Endodermal cell (in vitro differentiated cells): ENCODE measurements at regions not wholly inside any gene's neighbourhood (a gene's known extent, or its start where the extent isn't known, plus 50 kb on each side); places are given as distances from the start of the nearest gene placed in this dataset.

ENCODE experiments used
- DNase-seq: peaks from one replicate; pipeline ENCODE4 v3.0.0-alpha.2; 2017
- H3K27ac ChIP-seq: 2 replicates; pipeline ENCODE4 v1.5.1; 2013; ENCODE audit warnings: mild to moderate bottlenecking, low read depth, low read length, moderate library complexity
- H3K27me3 ChIP-seq: 2 replicates; pipeline ENCODE4 v1.6.1; 2013; ENCODE audit warnings: mild to moderate bottlenecking, low read length, moderate library complexity; ENCODE audit not compliant: insufficient read depth, control insufficient read depth, poor library complexity, severe bottlenecking
- H3K36me3 ChIP-seq: 2 replicates; pipeline ENCODE4 v1.7.0; 2013; ENCODE audit warnings: mild to moderate bottlenecking, low read length, moderate library complexity; ENCODE audit not compliant: control insufficient read depth, insufficient read depth
- H3K4me1 ChIP-seq: one replicate; pipeline ENCODE4 v1.7.0; 2013; ENCODE audit warnings: low read length; ENCODE audit not compliant: control insufficient read depth, insufficient read depth
- H3K4me3 ChIP-seq: 2 replicates; pipeline ENCODE4 v1.5.1; 2013; ENCODE audit warnings: mild to moderate bottlenecking, low read length, moderate library complexity
- H3K9ac ChIP-seq: 2 replicates; pipeline ENCODE4 v1.6.1; 2013; ENCODE audit warnings: mild to moderate bottlenecking, low read length, moderate library complexity; ENCODE audit not compliant: poor library complexity, severe bottlenecking; ENCODE audit errors: extremely low read depth
- H3K9me3 ChIP-seq: 2 replicates; pipeline ENCODE4 v1.6.1; 2013; ENCODE audit warnings: mild to moderate bottlenecking, low read length, moderate library complexity; ENCODE audit not compliant: control insufficient read depth
- H3K27ac Mint-ChIP-seq: 2 replicates; pipeline ENCODE4 v1.8.0; 2020; ENCODE audit warnings: mixed read lengths
- H3K27me3 Mint-ChIP-seq: 2 replicates; pipeline ENCODE4 v1.8.0; 2021; ENCODE audit warnings: mild to moderate bottlenecking, mixed read lengths; ENCODE audit not compliant: insufficient read depth
- H3K36me3 Mint-ChIP-seq: 2 replicates; pipeline ENCODE4 v1.8.0; 2020; ENCODE audit warnings: low read depth, mixed read lengths
- H3K4me1 Mint-ChIP-seq: 2 replicates; pipeline ENCODE4 v1.8.0; 2020; ENCODE audit warnings: mixed read lengths
- H3K4me3 Mint-ChIP-seq: 2 replicates; pipeline ENCODE4 v1.8.0; 2020; ENCODE audit warnings: mild to moderate bottlenecking, moderate library complexity, mixed read lengths
- H3K9me3 Mint-ChIP-seq: 2 replicates; pipeline ENCODE4 v1.8.0; 2020; ENCODE audit warnings: mild to moderate bottlenecking, mixed read lengths
- WGBS, 2 experiments: methylation state at CpG; one replicate each; pipeline versions ENCODE4 v1.1.5 to v1.1.7; 2013; ENCODE audit warnings: missing lambda C conversion rate in 2 of 2, mixed read lengths in 1 of 2; ENCODE audit not compliant: insufficient coverage in 1 of 2, insufficient read length in 1 of 2; 5-methylcytosine and 5-hydroxymethylcytosine counted together
- TF ChIP-seq, protein P1 (sequence below): fragments of 200-600 bp; sonication (generic); conservative IDR thresholded peaks from 2 replicates; pipeline ENCODE4 v1.5.0; 2021; ENCODE audit warnings: antibody characterized with exemption, mild to moderate bottlenecking

DNA sequence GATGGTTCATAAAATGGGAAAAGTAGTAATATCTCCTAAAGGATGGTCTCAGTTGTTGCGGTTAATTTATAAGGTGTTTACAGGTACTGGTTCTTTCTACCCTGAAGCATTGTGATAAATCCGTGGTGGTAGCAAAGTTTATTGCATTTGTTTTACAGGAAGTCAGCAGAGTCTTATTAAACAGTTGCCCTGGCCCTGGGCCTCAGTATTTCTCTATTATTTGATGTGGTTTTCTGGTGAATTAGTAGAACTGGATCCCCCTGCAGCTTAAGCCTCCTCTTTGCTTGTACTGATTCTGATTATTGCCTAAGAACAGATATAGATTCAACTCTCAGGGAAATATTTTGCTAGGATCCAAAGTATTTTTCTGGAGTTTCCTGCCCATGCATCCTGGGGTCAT lies 76.4 kb upstream of the CD55 start:
- H3K27ac ChIP-seq: no peak overlapping the region
- no peaks in the 10 kb centered on the region for H3K36me3 ChIP-seq
- no peaks in the 10 kb centered on the region for H3K27me3 Mint-ChIP-seq
- no peak overlapping the region for H3K4me3 Mint-ChIP-seq
- no peak overlapping the region for H3K27ac Mint-ChIP-seq
- H3K9me3 Mint-ChIP-seq: no peaks in the 10 kb centered on the region
- no peaks in the 10 kb centered on the region for H3K27me3 ChIP-seq
- H3K9ac ChIP-seq: no peak overlapping the region
- DNase-seq: no peak
- no peak overlapping the region for H3K4me3 ChIP-seq
- H3K4me1 Mint-ChIP-seq: peaks cover 20% of the 10 kb centered on the region
- H3K4me1 ChIP-seq: peaks cover 8% of the 10 kb centered on the region
- 84 to 100% methylated on average over 1 to 2 of the region's 2 CpGs for WGBS, 2 experiments
- TF ChIP-seq, protein P1, sequence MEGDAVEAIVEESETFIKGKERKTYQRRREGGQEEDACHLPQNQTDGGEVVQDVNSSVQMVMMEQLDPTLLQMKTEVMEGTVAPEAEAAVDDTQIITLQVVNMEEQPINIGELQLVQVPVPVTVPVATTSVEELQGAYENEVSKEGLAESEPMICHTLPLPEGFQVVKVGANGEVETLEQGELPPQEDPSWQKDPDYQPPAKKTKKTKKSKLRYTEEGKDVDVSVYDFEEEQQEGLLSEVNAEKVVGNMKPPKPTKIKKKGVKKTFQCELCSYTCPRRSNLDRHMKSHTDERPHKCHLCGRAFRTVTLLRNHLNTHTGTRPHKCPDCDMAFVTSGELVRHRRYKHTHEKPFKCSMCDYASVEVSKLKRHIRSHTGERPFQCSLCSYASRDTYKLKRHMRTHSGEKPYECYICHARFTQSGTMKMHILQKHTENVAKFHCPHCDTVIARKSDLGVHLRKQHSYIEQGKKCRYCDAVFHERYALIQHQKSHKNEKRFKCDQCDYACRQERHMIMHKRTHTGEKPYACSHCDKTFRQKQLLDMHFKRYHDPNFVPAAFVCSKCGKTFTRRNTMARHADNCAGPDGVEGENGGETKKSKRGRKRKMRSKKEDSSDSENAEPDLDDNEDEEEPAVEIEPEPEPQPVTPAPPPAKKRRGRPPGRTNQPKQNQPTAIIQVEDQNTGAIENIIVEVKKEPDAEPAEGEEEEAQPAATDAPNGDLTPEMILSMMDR: no peak
- no peaks in the 10 kb centered on the region for H3K9me3 ChIP-seq
- no peaks in the 10 kb centered on the region for H3K36me3 Mint-ChIP-seq

DNA sequence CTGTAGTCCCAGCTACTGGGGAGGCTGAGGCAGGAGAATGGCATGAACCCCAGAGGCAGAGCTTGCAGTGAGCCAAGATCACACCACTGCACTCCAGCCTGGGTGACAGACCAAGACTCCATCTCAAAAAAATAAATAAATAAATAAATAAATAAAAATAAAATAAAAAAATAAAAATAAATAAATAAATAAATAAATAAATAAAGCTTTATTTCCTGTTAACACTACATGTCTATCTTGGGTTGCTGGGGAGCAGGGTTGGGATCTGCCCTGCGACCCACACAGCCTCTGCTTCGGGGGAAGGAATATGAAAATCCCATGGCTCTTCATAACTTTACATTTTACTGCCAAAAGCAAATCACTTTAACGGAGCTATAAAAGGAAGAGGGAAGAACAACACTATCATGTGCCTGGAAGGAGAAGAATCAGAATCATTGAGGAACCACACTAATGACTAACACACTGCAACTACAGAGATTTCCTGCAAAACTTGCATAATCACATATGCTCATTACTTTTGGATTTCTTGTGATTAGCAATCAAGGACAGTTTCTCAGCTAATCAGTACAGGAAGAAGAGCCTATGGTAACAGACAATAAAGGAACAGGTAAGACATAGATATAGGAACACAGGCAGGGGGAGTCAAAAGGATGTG lies 72.8 kb upstream of the CD55 start:
- DNase-seq: no peak
- Mint-ChIP-seq H3K4me3 (no peak overlapping the region), H3K9me3 (peaks cover 10% of the 10 kb centered on the region), H3K27ac (no peak overlapping the region), H3K36me3 (no peaks in the 10 kb centered on the region), H3K27me3 (no peaks in the 10 kb centered on the region), H3K4me1 (peaks cover 5% of the 10 kb centered on the region)
- H3K27me3 ChIP-seq: no peaks in the 10 kb centered on the region
- TF ChIP-seq, protein P1: no peak
- 79 to 80% methylated on average over 1 to 3 of the region's 3 CpGs for WGBS, 2 experiments
- no peaks in the 10 kb centered on the region for H3K4me1 ChIP-seq
- no peak overlapping the region for H3K9ac ChIP-seq
- peaks cover 6% of the 10 kb centered on the region for H3K9me3 ChIP-seq
- no peaks in the 10 kb centered on the region for H3K36me3 ChIP-seq
- no peak overlapping the region for H3K27ac ChIP-seq
- no peak overlapping the region for H3K4me3 ChIP-seq

DNA sequence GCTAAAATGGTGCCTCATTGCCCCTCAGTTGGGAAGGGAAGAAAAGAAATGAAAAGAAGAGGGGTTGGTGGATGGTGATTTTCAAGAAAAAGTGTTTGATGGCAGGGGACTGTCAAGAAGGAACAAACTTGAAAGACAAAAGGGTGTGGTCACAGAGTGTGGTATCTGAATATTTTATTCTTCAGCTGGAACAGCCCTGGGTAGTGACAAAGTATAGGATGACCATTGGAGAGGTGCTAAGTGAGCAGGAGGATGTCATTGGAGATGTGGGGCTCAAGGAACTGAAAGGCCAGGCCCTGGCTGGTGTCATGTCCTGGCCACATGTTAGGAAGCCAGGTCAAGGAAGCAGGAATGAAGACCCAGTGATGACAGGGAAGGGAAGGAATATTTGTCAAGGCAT lies 71.0 kb upstream of the CD55 start:
- Mint-ChIP-seq H3K4me1 (peaks cover 2% of the 10 kb centered on the region), H3K36me3 (peaks cover 2% of the 10 kb centered on the region), H3K27ac (no peak overlapping the region), H3K27me3 (no peaks in the 10 kb centered on the region), H3K9me3 (peaks cover 26% of the 10 kb centered on the region), H3K4me3 (no peak overlapping the region)
- TF ChIP-seq, protein P1: no peak
- Histone ChIP-seq H3K27ac (no peak overlapping the region), H3K9me3 (peaks cover 6% of the 10 kb centered on the region), H3K27me3 (no peaks in the 10 kb centered on the region), H3K9ac (no peak overlapping the region), H3K4me3 (no peak overlapping the region), H3K36me3 (no peaks in the 10 kb centered on the region), H3K4me1 (no peaks in the 10 kb centered on the region)
- DNase-seq: no peak
